ENCODE measurements at regions not wholly inside any gene's neighbourhood (a gene's known extent, or its start where the extent isn't known, plus 50 kb on each side); places are given as distances from the start of the nearest gene placed in this dataset.

- POLR2A ChIA-PET = no interaction called here
- no peaks in the 10 kb centered on the region for H3K79me2 ChIP-seq (ENCODE audit: insufficient read depth, low read length)
- BruUV-seq (replicated peaks) = no TSS peak
- H2AFZ ChIP-seq (ENCODE audit: low read depth, low read length, poor library complexity, severe bottlenecking) = peak overlapping the region; percentile 98
- H4K20me1 ChIP-seq (ENCODE audit: insufficient read depth) = no peaks in the 10 kb centered on the region
- no peaks in the 10 kb centered on the region for H3K9me2 ChIP-seq (ENCODE audit: insufficient read depth)
- peak overlapping the region; percentile 71 for H3K4me2 ChIP-seq (ENCODE audit: low read length)
- TF ChIP-seq TCF7L2 (IDR thresholded peaks at IDR 0.05; ENCODE audit: borderline replicate concordance, extremely low read depth, insufficient read depth, insufficient read length) = no peak
- no peak for TF ChIP-seq ATF3 (IDR thresholded peaks at IDR 0.05)
- DNase-seq (ENCODE audit: low read depth, low spot score) (no peak), ATAC-seq (peak; percentile 33)
- H3K9ac ChIP-seq (ENCODE audit: low read length) = peak overlapping the region; percentile 12; the same call in 1 of the 2 replicates
- peaks cover 0 to 3% of the 10 kb centered on the region in 2 experiments; a peak in 1 of 4 replicates for H3K4me1 ChIP-seq (ENCODE audit: control insufficient read depth in 1 of 2, insufficient read depth in 2 of 2, low read length in 2 of 2)
- RAD21 ChIA-PET (ENCODE audit: low non-redundant PET in 1 of 2, low total read pairs in 2 of 2, uncharacterized antibody in 2 of 2, unreplicated experiment in 2 of 2) = no interaction called here
- no peaks in the 10 kb centered on the region for H3K9me3 ChIP-seq (ENCODE audit: control insufficient read depth in 1 of 2, insufficient read depth in 1 of 2, low read depth in 1 of 2, low read length in 2 of 2)
- H3K4me3 ChIP-seq (replicated peaks in 1 of 2; ENCODE audit: low read depth in 1 of 2, low read length in 2 of 2) = peak overlapping the region; percentile 17 to 45; a peak in 3 of 4 replicates
- H3K27me3 ChIP-seq (ENCODE audit: insufficient read depth, low read length) = no peaks in the 10 kb centered on the region
- intact Hi-C loops (cut with micrococcal nuclease) = no loop called here
- H3K27ac ChIP-seq (ENCODE audit: low read depth, low read length) = no peak overlapping the region
- no peaks in the 10 kb centered on the region for H3K36me3 ChIP-seq (ENCODE audit: control insufficient read depth in 1 of 2, insufficient read depth in 2 of 2, low read length in 2 of 2)
- CTCF ChIA-PET = interaction anchor here (0.6 to 1.8 kb wide), 13 partner anchors 8 to 1209 kb away, joined by 3 to 12 read pairs (median 4); no protein-coding TSS in a partner anchor
Measured at GRCh38 chr7:47100148-47100816, 481.6 kb downstream of the TNS3 start.

GRCh38 chr7:47097431-47097830 is 484.5 kb downstream of the TNS3 start:
- Histone ChIP-seq H3K9me2 (ENCODE audit: insufficient read depth) (no peaks in the 10 kb centered on the region), H3K4me3 (replicated peaks in 1 of 2; ENCODE audit: low read depth in 1 of 2, low read length in 2 of 2) (no peak overlapping the region), H3K27me3 (ENCODE audit: insufficient read depth, low read length) (no peaks in the 10 kb centered on the region), H3K4me1 (ENCODE audit: control insufficient read depth in 1 of 2, insufficient read depth in 2 of 2, low read length in 2 of 2) (peaks cover 0 to 3% of the 10 kb centered on the region in 2 experiments; a peak in 1 of 4 replicates), H3K36me3 (ENCODE audit: control insufficient read depth in 1 of 2, insufficient read depth in 2 of 2, low read length in 2 of 2) (no peaks in the 10 kb centered on the region), H4K20me1 (ENCODE audit: insufficient read depth) (no peaks in the 10 kb centered on the region), H3K9ac (ENCODE audit: low read length) (no peak overlapping the region), H3K79me2 (ENCODE audit: insufficient read depth, low read length) (no peaks in the 10 kb centered on the region), H3K27ac (ENCODE audit: low read depth, low read length) (no peak overlapping the region), H2AFZ (ENCODE audit: low read depth, low read length, poor library complexity, severe bottlenecking) (no peak overlapping the region), H3K9me3 (ENCODE audit: control insufficient read depth in 1 of 2, insufficient read depth in 1 of 2, low read depth in 1 of 2, low read length in 2 of 2) (no peaks in the 10 kb centered on the region), H3K4me2 (ENCODE audit: low read length) (no peak overlapping the region)
- ChIA-PET RAD21 (ENCODE audit: low non-redundant PET in 1 of 2, low total read pairs in 2 of 2, uncharacterized antibody in 2 of 2, unreplicated experiment in 2 of 2) (no interaction called here), CTCF (no interaction called here), POLR2A (no interaction called here)
- ATAC-seq (no peak), DNase-seq (ENCODE audit: low read depth, low spot score) (no peak)
- BruUV-seq (replicated peaks) = no TSS peak
- TF ChIP-seq JUND (IDR thresholded peaks at IDR 0.05) = no peak
- no peak for TF ChIP-seq REST (IDR thresholded peaks at IDR 0.05; ENCODE audit: low read depth)
- no peak for TF ChIP-seq CEBPB (IDR thresholded peaks at IDR 0.05; ENCODE audit: low read depth)
- TF ChIP-seq ELF1 (IDR thresholded peaks at IDR 0.05; ENCODE audit: borderline replicate concordance, low read depth) = no peak
- intact Hi-C loops (cut with micrococcal nuclease) = no loop called here
